Heart left ventricle (tissue), 16 donors: ENCODE measurements at regions not wholly inside any gene's neighbourhood (a gene's known extent, or its start where the extent isn't known, plus 50 kb on each side); places are given as distances from the start of the nearest gene placed in this dataset.
"Not testable (repeated sequence)": the region's sequence is repeated elsewhere in the genome, so short reads cannot be mapped to it uniquely, and the experiment has no call there.

Experiments used
- ATAC-seq, 4 donors: fragments of 200-7000 bp; cut with Tn5 transposase; one replicate each; pipeline ENCODE4 v1.9.1; 2020 to 2022; ENCODE audit warnings: moderate library complexity in 4 of 4, mild to moderate bottlenecking in 3 of 4, moderate number of reproducible peaks in 1 of 4
- DNase-seq, 5 donors: peaks; one replicate each; pipeline ENCODE4 v3.0.0-alpha.2; 2020
- H3K27ac ChIP-seq, 12 donors: fragments of 200-600 bp; sonication (generic) in 4 of 12; one replicate each; pipeline versions ENCODE4 v1.5.0 to v1.8.0; 2016 to 2022; ENCODE audit warnings: mild to moderate bottlenecking in 2 of 12
- H3K27me3 ChIP-seq, 9 donors: fragments of 200-600 bp; sonication (generic) in 2 of 9; one replicate each; pipeline versions ENCODE4 v1.5.1 to v1.8.0; 2016 to 2022; ENCODE audit warnings: mild to moderate bottlenecking in 3 of 9
- H3K36me3 ChIP-seq, 9 donors: fragments of 200-600 bp; sonication (generic) in 2 of 9; one replicate each; pipeline versions ENCODE4 v1.5.0 to v1.8.0; 2018 to 2022; ENCODE audit warnings: mild to moderate bottlenecking in 2 of 9
- H3K4me1 ChIP-seq, 12 donors: fragments of 200-600 bp; sonication (generic) in 4 of 12; one replicate each; pipeline versions ENCODE4 v1.5.0 to v1.8.0; 2016 to 2022; ENCODE audit warnings: mild to moderate bottlenecking in 3 of 12
- H3K4me3 ChIP-seq, 12 donors: fragments of 200-600 bp; sonication (generic) in 4 of 12; one replicate each; pipeline versions ENCODE4 v1.5.0 to v1.8.0; 2017 to 2022; ENCODE audit warnings: mild to moderate bottlenecking in 9 of 12, moderate library complexity in 4 of 12
- H3K9me3 ChIP-seq, 12 donors: fragments of 200-600 bp; sonication (generic) in 4 of 12; one replicate each; pipeline versions ENCODE4 v1.5.0 to v1.8.0; 2016 to 2022; ENCODE audit warnings: mild to moderate bottlenecking in 1 of 12
- POLR2A ChIP-seq, 2 donors: fragments of 450-650 bp; IDR thresholded peaks; one replicate each; pipeline ENCODE4 v1.6.1; 2017; ENCODE audit warnings: antibody characterized with exemption in 2 of 2, mild to moderate bottlenecking in 2 of 2, moderate library complexity in 2 of 2
- WGBS, 4 donors: extraction: QIAGEN DNeasy Blood & Tissue Kit in 2 of 4; methylation state at CpG; one replicate each; pipeline versions ENCODE4 v1.1.5 to v1.1.7; 2013 to 2018; 5-methylcytosine and 5-hydroxymethylcytosine counted together
- intact Hi-C, 10 donors: fragments of 100-400 bp; cut with DNase I; formaldehyde crosslinking; loops; one replicate each; pipeline versions ENCODE4 v1.11.1 to v1.14.2; 2022
- TF ChIP-seq, protein P1 (sequence below), 12 donors: fragments of 200-600 bp; sonication (generic) in 4 of 12; IDR thresholded peaks; one replicate each; pipeline versions ENCODE4 v1.5.0 to v1.8.0; 2018 to 2022; ENCODE audit warnings: antibody characterized with exemption in 12 of 12, mild to moderate bottlenecking in 5 of 12
- donor health status: ischemic (EF 13 %, LVEDD 7.1; RV severe dilation, severe dysfunction).
- donor health status: healthy with polysubstance abuse.
- donor health status: DM: no; HTN: yes; CAD: no.
- donor health status: DM: no; HTN: no; CAD: no.
- donor health status: ischemic (EF 25% LVEDD 6.9; RV normal size, moderate dysfunction).
- donor health status: ischemic (EF 25% LVEDD 5.7; RV mildly dilated, moderate dysfunction).
- donor health status: healthy.
- donor health status: DM: yes; HTN: yes; CAD: no.
- donor health status: ischemic (EF 35%, LVEDD 5.7; RV mildly dilated, moderate dysfunction).
- donor health status: nonischemic (EF 11% LVEDD 7.7; RV severe dilation, severe dysfunction).
- donor health status: DM: yes; HTN: yes; CAD: no.
- donor health status: PGD.
- donor health status: ischemic (EF 29% LVEDD 5.4; RV normal size, mild dysfunction).
- donor health status: nonischemic (EF 23%, LVEDD 6.1; RV moderate dilation, normal function).

DNA sequence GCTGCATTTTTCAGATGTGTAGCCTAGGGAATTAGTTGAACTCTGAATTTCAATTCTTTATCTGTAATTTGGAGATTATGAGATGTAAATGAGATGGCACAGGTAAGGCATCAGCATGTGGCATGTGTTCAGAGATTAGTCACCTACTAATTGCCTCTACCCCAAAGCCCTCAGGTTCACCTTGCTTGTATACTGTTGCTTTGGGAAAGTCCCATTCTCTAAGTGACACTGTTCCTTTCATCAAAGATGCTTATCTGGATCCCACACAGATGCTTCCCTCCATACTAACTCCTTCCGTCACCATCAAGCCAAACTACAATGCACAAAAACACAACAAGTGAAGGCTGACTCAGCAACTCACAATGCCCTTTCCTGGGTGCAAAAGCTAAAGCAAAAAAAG lies 143.7 kb downstream of the LRATD1 start:
- no peaks in the 10 kb centered on the region for H3K27me3 ChIP-seq
- H3K4me3 ChIP-seq: no peak overlapping the region
- ATAC-seq (no peak), DNase-seq (no peak)
- no peaks in the 10 kb centered on the region for H3K36me3 ChIP-seq
- 2 to 88% (median 30%) methylated on average over 1 of the region's 1 CpG for WGBS, 4 donors
- H3K27ac ChIP-seq: no peak overlapping the region
- no peaks in the 10 kb centered on the region for H3K4me1 ChIP-seq
- TF ChIP-seq, protein P1, sequence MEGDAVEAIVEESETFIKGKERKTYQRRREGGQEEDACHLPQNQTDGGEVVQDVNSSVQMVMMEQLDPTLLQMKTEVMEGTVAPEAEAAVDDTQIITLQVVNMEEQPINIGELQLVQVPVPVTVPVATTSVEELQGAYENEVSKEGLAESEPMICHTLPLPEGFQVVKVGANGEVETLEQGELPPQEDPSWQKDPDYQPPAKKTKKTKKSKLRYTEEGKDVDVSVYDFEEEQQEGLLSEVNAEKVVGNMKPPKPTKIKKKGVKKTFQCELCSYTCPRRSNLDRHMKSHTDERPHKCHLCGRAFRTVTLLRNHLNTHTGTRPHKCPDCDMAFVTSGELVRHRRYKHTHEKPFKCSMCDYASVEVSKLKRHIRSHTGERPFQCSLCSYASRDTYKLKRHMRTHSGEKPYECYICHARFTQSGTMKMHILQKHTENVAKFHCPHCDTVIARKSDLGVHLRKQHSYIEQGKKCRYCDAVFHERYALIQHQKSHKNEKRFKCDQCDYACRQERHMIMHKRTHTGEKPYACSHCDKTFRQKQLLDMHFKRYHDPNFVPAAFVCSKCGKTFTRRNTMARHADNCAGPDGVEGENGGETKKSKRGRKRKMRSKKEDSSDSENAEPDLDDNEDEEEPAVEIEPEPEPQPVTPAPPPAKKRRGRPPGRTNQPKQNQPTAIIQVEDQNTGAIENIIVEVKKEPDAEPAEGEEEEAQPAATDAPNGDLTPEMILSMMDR (IDR thresholded peaks at IDR 0.05): no peak
- no peak for TF ChIP-seq POLR2A (IDR thresholded peaks at IDR 0.05)
- H3K9me3 ChIP-seq: no peaks in the 10 kb centered on the region
- intact Hi-C loops: no loop called here

DNA sequence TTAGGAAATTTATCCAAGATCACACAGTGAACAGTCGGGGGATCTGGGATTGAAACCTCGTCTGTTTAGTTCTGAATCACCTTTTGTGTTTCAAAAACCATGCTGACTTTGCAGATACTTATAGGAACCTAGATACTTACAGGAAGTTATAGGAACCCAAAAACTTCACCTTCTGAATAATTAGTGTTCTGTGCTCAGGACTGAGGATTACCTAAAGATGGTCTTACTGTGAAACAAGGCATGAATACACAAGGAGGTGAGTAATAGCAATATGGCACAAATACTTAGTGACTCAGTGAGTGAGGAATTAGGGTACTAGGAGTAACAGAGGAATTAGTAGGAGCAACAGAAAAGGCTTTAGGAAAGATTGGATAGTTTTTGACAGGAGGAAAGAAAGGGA lies 145.5 kb downstream of the LRATD1 start:
- Histone ChIP-seq H3K4me1 (no peaks in the 10 kb centered on the region), H3K4me3 (no peak overlapping the region), H3K27ac (no peak overlapping the region), H3K36me3 (no peaks in the 10 kb centered on the region), H3K9me3 (peaks cover 0 to 7% (median 0%) of the 10 kb centered on the region in 12 donors), H3K27me3 (no peaks in the 10 kb centered on the region)
- intact Hi-C loops: no loop called here
- DNase-seq (no peak), ATAC-seq (no peak)
- TF ChIP-seq, protein P1 (IDR thresholded peaks at IDR 0.05): no peak
- TF ChIP-seq POLR2A (IDR thresholded peaks at IDR 0.05): no peak
- 81 to 85% (median 83%) methylated on average over 2 of the region's 2 CpGs for WGBS, 4 donors

DNA sequence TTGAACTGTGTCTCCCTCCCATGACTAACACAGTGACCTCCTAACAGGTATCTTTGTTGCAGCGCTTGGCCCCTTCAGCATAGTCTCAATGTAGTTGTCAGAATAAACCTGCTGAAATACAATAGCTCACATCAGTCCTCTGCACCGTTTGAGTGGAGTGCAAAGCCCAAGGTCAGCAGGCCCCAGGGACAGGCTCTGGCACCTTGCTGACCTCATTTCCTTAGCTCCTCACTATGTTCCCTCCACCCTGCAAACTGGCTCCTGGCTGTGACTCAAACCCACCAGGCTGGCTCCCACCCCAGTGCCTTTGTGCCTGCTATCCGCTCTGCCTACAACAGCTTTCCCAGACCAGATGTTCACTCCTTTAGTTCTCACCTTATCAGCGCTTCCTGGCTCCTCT lies 146.7 kb downstream of the LRATD1 start:
- H3K4me1 ChIP-seq: no peaks in the 10 kb centered on the region

GRCh38 chr2:14781142-14781541 lies 148.6 kb downstream of the LRATD1 start:
- ATAC-seq: no peak
- intact Hi-C loops: no loop called here
- H3K27me3 ChIP-seq: no peaks in the 10 kb centered on the region
- H3K9me3 ChIP-seq: peaks cover 0 to 14% (median 0%) of the 10 kb centered on the region in 12 donors
- no peaks in the 10 kb centered on the region for H3K4me1 ChIP-seq
- no peaks in the 10 kb centered on the region for H3K36me3 ChIP-seq
- H3K4me3 ChIP-seq: no peak overlapping the region
- WGBS, 4 donors: 71 to 83% (median 80%) methylated on average over 4 of the region's 4 CpGs
- no peak overlapping the region for H3K27ac ChIP-seq
- TF ChIP-seq POLR2A (IDR thresholded peaks at IDR 0.05): no peak
- TF ChIP-seq, protein P1 (IDR thresholded peaks at IDR 0.05): no peak
- DNase-seq: no peak

More for the DNA sequence above, 146.7 kb downstream of the LRATD1 start:
- Histone ChIP-seq H3K9me3 (peaks cover 0 to 9% (median 0%) of the 10 kb centered on the region in 12 donors), H3K27ac (no peak overlapping the region), H3K27me3 (no peaks in the 10 kb centered on the region), H3K4me3 (no peak overlapping the region), H3K36me3 (no peaks in the 10 kb centered on the region)
- DNase-seq (no peak), ATAC-seq (no peak)
- TF ChIP-seq, protein P1 (IDR thresholded peaks at IDR 0.05): no peak
- no peak for TF ChIP-seq POLR2A (IDR thresholded peaks at IDR 0.05)
- WGBS, 4 donors: 67 to 81% (median 73%) methylated on average over 4 of the region's 4 CpGs
- intact Hi-C loops: no loop called here

- intact Hi-C loops, H3K27me3 ChIP-seq, H3K9me3 ChIP-seq, ATAC-seq, H3K27ac ChIP-seq, H3K4me1 ChIP-seq, H3K36me3 ChIP-seq, H3K4me3 ChIP-seq, DNase-seq: not testable (repeated sequence)
- 83 to 94% (median 85%) methylated on average over 6 to 9 of the region's 9 CpGs for WGBS, 4 donors
These were observed 156.3 kb downstream of the LRATD1 start for GRCh38 chr2:14788814-14789213.
